B cell (primary cell): ENCODE measurements at regions not wholly inside any gene's neighbourhood (a gene's known extent, or its start where the extent isn't known, plus 50 kb on each side); places are given as distances from the start of the nearest gene placed in this dataset.

Experiments
- CTCF ChIP-seq: fragments of 200-600 bp; IDR thresholded peaks from one replicate; pipeline ENCODE4 v1.8.0; 2022; ENCODE audit warnings: antibody characterized with exemption, mild to moderate bottlenecking
- EZH2 ChIP-seq: IDR thresholded peaks from 2 replicates; pipeline ENCODE4 v1.6.1; 2012; ENCODE audit warnings: borderline replicate concordance, low read depth, mild to moderate bottlenecking, moderate library complexity, low read length; ENCODE audit not compliant: insufficient read depth, poor library complexity, severe bottlenecking

- TF ChIP-seq CTCF: no peak
- no peak for TF ChIP-seq EZH2
Measured at GRCh38 chr1:187622545-187622944, 793.8 kb downstream of the PLA2G4A start.
